ENCODE measurements at regions not wholly inside any gene's neighbourhood (a gene's known extent, or its start where the extent isn't known, plus 50 kb on each side); places are given as distances from the start of the nearest gene placed in this dataset.

DNA sequence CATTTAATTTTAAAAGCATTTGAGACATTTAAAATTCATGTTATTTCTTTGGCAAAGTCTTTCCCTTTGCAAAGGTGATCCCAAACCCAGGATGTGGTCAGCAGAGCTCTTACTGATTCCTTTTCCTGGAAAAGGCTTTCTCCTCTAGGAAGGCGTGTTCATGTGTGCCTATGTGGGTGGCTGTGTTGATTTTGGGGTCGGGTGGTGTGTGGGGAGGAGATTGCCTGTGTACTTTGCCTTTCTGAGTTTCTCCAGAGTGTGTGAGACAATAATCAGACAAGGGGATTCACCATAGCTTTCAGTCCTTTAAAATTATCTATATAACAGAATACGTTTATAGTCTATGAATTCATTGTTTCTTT lies 173.2 kb downstream of the SOCS6 start:
- TF ChIP-seq, protein P1, sequence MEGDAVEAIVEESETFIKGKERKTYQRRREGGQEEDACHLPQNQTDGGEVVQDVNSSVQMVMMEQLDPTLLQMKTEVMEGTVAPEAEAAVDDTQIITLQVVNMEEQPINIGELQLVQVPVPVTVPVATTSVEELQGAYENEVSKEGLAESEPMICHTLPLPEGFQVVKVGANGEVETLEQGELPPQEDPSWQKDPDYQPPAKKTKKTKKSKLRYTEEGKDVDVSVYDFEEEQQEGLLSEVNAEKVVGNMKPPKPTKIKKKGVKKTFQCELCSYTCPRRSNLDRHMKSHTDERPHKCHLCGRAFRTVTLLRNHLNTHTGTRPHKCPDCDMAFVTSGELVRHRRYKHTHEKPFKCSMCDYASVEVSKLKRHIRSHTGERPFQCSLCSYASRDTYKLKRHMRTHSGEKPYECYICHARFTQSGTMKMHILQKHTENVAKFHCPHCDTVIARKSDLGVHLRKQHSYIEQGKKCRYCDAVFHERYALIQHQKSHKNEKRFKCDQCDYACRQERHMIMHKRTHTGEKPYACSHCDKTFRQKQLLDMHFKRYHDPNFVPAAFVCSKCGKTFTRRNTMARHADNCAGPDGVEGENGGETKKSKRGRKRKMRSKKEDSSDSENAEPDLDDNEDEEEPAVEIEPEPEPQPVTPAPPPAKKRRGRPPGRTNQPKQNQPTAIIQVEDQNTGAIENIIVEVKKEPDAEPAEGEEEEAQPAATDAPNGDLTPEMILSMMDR (IDR thresholded peaks at IDR 0.05): no peak
- TF ChIP-seq, protein P2, sequence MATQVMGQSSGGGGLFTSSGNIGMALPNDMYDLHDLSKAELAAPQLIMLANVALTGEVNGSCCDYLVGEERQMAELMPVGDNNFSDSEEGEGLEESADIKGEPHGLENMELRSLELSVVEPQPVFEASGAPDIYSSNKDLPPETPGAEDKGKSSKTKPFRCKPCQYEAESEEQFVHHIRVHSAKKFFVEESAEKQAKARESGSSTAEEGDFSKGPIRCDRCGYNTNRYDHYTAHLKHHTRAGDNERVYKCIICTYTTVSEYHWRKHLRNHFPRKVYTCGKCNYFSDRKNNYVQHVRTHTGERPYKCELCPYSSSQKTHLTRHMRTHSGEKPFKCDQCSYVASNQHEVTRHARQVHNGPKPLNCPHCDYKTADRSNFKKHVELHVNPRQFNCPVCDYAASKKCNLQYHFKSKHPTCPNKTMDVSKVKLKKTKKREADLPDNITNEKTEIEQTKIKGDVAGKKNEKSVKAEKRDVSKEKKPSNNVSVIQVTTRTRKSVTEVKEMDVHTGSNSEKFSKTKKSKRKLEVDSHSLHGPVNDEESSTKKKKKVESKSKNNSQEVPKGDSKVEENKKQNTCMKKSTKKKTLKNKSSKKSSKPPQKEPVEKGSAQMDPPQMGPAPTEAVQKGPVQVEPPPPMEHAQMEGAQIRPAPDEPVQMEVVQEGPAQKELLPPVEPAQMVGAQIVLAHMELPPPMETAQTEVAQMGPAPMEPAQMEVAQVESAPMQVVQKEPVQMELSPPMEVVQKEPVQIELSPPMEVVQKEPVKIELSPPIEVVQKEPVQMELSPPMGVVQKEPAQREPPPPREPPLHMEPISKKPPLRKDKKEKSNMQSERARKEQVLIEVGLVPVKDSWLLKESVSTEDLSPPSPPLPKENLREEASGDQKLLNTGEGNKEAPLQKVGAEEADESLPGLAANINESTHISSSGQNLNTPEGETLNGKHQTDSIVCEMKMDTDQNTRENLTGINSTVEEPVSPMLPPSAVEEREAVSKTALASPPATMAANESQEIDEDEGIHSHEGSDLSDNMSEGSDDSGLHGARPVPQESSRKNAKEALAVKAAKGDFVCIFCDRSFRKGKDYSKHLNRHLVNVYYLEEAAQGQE (IDR thresholded peaks at IDR 0.05; ENCODE audit: insufficient read depth in 1 of 2, low read depth in 2 of 2, low read length in 1 of 2): no peak
- TF ChIP-seq SIN3A (IDR thresholded peaks at IDR 0.05; ENCODE audit: borderline replicate concordance, insufficient read depth, low read depth, low read length) (no peak), POLR2AphosphoS5 (IDR thresholded peaks at IDR 0.05; ENCODE audit: low read depth, low read length) (no peak)
